ENCODE measurements at regions not wholly inside any gene's neighbourhood (a gene's known extent, or its start where the extent isn't known, plus 50 kb on each side); places are given as distances from the start of the nearest gene placed in this dataset.

DNA sequence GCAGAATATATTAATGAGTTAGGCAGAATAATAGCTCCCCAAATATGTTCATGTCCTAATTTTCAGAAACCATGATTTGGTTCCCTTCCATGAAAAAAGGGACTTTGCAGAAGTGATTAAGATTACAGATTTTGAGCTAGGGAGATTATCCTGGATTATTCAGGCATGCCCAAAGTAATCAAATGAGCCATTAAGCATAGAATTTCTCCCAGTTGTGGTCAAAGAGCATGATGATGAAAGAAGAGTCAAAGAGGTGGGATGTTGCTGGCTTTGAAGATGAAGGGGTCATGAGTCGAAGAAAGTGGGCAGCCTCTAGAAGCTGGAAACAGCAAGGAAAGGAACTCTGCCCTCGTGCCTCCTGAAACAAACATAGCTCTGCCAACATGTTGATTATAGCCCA, 254.2 kb upstream of the CDIN1 start:
- in situ Hi-C loops (cut with MboI; ENCODE audit: low sequenced_read_pairs): no loop called here

DNA sequence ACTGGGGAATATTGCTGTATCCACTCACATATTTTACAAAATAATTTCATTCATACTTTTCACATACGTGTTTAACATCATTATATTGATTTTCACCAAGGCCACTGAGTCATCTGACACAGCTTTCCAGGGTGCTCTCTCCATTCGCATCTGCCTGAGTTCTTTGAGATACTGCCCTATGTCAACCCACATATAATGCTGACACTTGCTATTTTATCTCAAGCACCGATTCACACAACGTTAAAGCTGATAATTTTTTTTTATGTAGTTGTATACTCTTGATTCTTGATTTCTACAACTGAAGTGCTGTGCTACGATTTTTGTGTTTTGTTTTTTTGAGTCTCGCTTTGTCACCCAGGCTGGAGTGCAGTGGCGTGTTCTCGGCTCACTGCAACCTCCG, 249.8 kb upstream of the CDIN1 start:
- in situ Hi-C loops (cut with MboI; ENCODE audit: low sequenced_read_pairs): no loop called here
- Histone ChIP-seq H3K27me3 (ENCODE audit: low read depth) (no peaks in the 10 kb centered on the region), H3K4me1 (peaks cover 6% of the 10 kb centered on the region), H3K9me3 (no peaks in the 10 kb centered on the region), H3K4me3 (no peak overlapping the region), H3K36me3 (replicated peaks) (no peaks in the 10 kb centered on the region)
- no peak for DNase-seq (ENCODE audit: low spot score in 2 of 2)

More for the DNA sequence above, 254.2 kb upstream of the CDIN1 start:
- no peaks in the 10 kb centered on the region for H3K4me1 ChIP-seq
- H3K9me3 ChIP-seq: no peaks in the 10 kb centered on the region
- H3K36me3 ChIP-seq (replicated peaks): no peaks in the 10 kb centered on the region
- no peak overlapping the region for H3K4me3 ChIP-seq
- no peak for DNase-seq (ENCODE audit: low spot score in 2 of 2)
- H3K27me3 ChIP-seq (ENCODE audit: low read depth): no peaks in the 10 kb centered on the region

DNA sequence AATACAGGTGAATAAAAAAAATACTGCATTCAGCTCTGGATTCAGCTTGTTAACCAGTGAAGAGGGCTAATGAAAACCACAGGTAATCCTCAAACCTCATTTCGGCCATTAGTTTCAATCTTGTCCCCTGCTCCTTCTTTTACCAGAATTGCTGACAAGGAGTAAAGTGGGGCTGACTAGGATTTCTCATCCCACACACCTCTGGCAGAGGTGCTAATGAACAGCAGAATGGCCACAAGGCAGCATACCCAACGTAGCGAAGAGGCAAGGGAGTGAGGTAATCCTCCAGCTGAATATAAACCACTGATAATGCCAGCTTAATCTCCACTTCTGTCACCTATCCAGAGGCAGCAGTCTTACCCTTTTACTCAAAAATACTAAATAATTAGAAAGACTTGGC, 248.8 kb upstream of the CDIN1 start:
- Histone ChIP-seq H3K9me3 (no peaks in the 10 kb centered on the region), H3K27me3 (ENCODE audit: low read depth) (no peaks in the 10 kb centered on the region), H3K4me3 (no peak overlapping the region), H3K36me3 (replicated peaks) (no peaks in the 10 kb centered on the region), H3K4me1 (peaks cover 6% of the 10 kb centered on the region)
- DNase-seq (ENCODE audit: low spot score in 2 of 2): no peak
- in situ Hi-C loops (cut with MboI; ENCODE audit: low sequenced_read_pairs): no loop called here

DNA sequence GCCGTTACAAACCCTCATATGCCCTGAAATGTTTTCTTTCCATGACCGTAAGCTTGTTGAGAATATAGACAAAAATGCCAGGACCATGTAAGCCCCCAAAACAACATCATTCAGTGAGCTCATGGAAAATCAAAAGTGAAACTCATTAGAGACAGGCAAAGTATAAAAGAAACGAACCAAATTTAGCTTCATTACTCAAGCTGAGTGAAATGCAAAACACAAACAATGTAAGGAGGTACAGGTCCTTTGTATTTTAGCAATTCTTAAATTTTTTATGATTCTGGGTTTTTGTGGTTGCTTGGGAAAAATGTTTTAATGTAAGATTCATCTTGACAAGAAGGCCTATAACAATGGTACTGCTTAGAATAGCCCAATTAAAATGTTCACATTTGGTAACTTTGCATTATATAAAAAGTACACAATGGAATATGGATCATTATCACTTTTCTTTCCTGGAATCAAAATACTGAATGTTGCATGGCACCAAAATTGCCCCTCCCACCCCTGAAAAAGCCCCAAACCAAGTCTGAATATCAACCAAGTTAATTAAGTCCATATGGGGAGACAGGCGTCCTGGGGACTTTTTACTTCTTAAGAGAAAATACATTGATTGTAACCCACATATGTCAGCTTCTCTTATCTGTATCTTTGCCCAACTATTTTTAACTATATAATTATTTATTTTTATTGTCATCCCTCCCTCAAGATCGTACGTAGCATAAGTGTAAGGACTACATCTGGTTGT, 247.7 kb upstream of the CDIN1 start:
- in situ Hi-C loops (cut with MboI; ENCODE audit: low sequenced_read_pairs): no loop called here

DNA sequence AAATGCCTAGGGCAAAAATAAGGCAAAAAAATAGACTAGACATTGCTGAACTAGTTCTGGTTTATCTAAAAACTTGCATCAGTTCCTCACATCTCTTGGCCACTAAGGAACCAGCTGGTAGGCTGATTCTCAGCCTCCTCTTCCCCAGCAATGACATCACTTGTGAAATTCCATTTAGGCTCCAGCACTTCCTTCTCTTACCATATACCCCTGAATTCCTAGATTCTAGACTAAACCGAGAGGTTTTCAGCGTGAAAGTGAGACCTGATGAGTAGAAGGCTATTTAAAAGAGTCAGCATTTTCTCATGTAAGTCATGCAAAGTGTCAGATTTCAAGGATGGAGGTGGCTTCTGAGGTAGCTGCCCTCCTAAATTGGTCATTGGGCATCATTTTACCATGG, 247.1 kb upstream of the CDIN1 start:
- no peak overlapping the region for H3K4me3 ChIP-seq
- no peaks in the 10 kb centered on the region for H3K27me3 ChIP-seq (ENCODE audit: low read depth)
- no peak for DNase-seq (ENCODE audit: low spot score in 2 of 2)
- H3K36me3 ChIP-seq (replicated peaks): no peaks in the 10 kb centered on the region
- peaks cover 6% of the 10 kb centered on the region for H3K4me1 ChIP-seq
- in situ Hi-C loops (cut with MboI; ENCODE audit: low sequenced_read_pairs): no loop called here
- H3K9me3 ChIP-seq: no peaks in the 10 kb centered on the region

More for the DNA sequence above, 247.7 kb upstream of the CDIN1 start:
- no peak for DNase-seq (ENCODE audit: low spot score in 2 of 2)
- Histone ChIP-seq H3K27me3 (ENCODE audit: low read depth) (no peaks in the 10 kb centered on the region), H3K9me3 (no peaks in the 10 kb centered on the region), H3K4me3 (no peak overlapping the region), H3K36me3 (replicated peaks) (no peaks in the 10 kb centered on the region), H3K4me1 (peaks cover 6% of the 10 kb centered on the region)

DNA sequence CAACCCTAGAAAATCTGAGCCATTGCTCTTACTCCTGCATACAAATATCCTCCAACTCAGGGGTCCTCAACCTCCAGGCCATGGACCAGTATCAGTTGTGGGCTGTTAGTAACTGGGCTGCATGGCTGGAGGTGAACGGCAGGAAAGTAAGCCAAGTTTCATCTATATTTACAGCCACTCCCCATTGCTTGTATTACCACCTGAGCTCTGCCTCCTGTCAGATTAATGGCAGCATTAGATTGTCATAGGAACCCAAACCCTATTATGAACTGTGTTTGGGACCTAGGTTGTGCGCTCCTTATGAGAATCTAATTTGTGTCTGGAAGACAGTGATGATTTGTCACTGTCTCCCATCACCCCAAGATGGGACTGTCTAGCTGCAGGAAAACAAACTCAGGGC, 246.5 kb upstream of the CDIN1 start:
- Histone ChIP-seq H3K9me3 (no peaks in the 10 kb centered on the region), H3K27me3 (ENCODE audit: low read depth) (no peaks in the 10 kb centered on the region), H3K4me1 (peaks cover 6% of the 10 kb centered on the region), H3K4me3 (no peak overlapping the region), H3K36me3 (replicated peaks) (no peaks in the 10 kb centered on the region)
- DNase-seq (ENCODE audit: low spot score in 2 of 2): no peak
- in situ Hi-C loops (cut with MboI; ENCODE audit: low sequenced_read_pairs): no loop called here

DNA sequence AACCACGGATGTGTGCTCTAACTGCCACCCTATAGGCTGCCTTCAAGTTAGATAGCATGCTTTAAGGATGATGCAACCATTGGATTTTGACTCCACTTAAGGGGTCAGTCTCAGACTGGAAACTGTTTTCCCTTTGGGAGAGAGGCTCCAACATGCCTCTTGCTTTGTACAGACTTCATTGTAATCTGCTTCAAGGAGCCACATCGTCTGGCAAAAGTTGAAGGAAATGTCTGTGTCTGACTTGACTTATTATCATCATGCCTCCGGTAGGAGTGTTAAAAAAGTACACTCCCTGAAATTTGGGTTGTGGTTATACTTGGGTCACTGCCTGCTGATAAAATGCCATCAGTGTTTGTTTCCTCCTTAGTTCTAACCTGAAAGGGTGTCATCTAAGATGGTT, 245.4 kb upstream of the CDIN1 start:
- Histone ChIP-seq H3K4me1 (peaks cover 6% of the 10 kb centered on the region), H3K27me3 (ENCODE audit: low read depth) (no peaks in the 10 kb centered on the region), H3K36me3 (replicated peaks) (no peaks in the 10 kb centered on the region), H3K9me3 (no peaks in the 10 kb centered on the region), H3K4me3 (no peak overlapping the region)
- in situ Hi-C loops (cut with MboI; ENCODE audit: low sequenced_read_pairs): no loop called here
- no peak for DNase-seq (ENCODE audit: low spot score in 2 of 2)

DNA sequence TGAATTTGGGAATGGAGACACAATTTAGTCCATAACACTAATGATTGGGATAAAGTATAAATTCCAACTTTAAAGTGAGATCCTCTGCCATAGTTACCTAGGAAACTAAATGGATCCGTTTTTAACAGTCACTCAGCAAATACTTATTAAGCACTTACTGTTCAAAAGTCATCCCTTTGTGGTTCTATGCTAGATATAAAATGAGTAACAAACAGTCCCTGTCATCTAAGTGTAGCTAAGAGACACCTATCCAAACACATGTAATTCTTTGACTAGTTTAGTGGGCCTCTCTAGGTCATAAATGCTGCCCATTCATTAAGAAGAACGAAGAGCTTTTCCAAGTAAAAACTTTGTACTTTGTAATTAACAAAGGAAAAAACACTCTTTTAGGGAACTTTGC, 244.2 kb upstream of the CDIN1 start:
- no peak for DNase-seq (ENCODE audit: low spot score in 2 of 2)
- no peaks in the 10 kb centered on the region for H3K36me3 ChIP-seq (replicated peaks)
- in situ Hi-C loops (cut with MboI; ENCODE audit: low sequenced_read_pairs): no loop called here
- no peaks in the 10 kb centered on the region for H3K27me3 ChIP-seq (ENCODE audit: low read depth)
- no peaks in the 10 kb centered on the region for H3K9me3 ChIP-seq
- no peak overlapping the region for H3K4me3 ChIP-seq
- peaks cover 6% of the 10 kb centered on the region for H3K4me1 ChIP-seq

DNA sequence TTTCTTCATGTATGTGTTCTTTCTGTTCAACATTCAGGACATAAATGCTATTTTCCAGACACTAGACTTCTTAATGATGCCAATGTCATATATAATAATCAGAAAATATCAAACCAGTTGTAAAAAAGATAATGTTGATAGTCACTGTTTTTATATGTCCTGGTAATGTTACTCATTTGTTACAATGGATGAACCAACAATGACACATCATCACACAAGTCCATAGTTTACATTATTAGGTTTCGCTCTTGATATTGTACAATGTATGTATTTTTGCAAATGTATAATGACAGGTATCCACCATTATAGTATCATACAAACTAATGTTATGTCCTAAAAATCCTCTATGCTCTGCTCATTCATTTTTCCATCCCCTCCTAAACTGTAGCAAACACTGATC, 243.8 kb upstream of the CDIN1 start:
- peaks cover 6% of the 10 kb centered on the region for H3K4me1 ChIP-seq
- no peak for DNase-seq (ENCODE audit: low spot score in 2 of 2)
- H3K27me3 ChIP-seq (ENCODE audit: low read depth): no peaks in the 10 kb centered on the region
- no peak overlapping the region for H3K4me3 ChIP-seq
- no peaks in the 10 kb centered on the region for H3K9me3 ChIP-seq
- in situ Hi-C loops (cut with MboI; ENCODE audit: low sequenced_read_pairs): no loop called here
- no peaks in the 10 kb centered on the region for H3K36me3 ChIP-seq (replicated peaks)

DNA sequence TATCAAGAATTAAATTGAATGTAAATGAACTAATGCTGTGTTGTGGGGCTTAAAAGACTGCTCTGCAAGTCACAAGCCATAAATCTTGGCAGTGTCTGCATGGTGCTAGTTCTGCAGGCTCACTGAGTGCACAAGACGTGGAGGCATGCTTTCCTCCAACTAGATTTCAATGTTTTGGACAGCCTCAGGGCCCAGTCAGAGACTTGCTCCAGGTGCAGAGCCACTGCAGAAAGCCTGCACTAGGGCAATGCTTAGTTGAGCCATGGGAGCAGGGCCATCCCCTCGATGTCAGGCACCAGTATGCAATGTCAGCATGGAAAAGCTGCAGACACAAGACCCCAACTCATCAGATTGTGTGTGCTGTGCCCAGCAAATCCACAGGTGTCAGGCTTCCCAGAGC, 234.5 kb upstream of the CDIN1 start:
- no peak overlapping the region for H3K4me3 ChIP-seq
- in situ Hi-C loops (cut with MboI; ENCODE audit: low sequenced_read_pairs): no loop called here
- H3K4me1 ChIP-seq: no peaks in the 10 kb centered on the region; the same call in 1 of the 2 replicates
- no peak for DNase-seq (ENCODE audit: low spot score in 2 of 2)
- no peaks in the 10 kb centered on the region for H3K27me3 ChIP-seq (ENCODE audit: low read depth)
- no peaks in the 10 kb centered on the region for H3K9me3 ChIP-seq
- H3K36me3 ChIP-seq (replicated peaks): no peaks in the 10 kb centered on the region

DNA sequence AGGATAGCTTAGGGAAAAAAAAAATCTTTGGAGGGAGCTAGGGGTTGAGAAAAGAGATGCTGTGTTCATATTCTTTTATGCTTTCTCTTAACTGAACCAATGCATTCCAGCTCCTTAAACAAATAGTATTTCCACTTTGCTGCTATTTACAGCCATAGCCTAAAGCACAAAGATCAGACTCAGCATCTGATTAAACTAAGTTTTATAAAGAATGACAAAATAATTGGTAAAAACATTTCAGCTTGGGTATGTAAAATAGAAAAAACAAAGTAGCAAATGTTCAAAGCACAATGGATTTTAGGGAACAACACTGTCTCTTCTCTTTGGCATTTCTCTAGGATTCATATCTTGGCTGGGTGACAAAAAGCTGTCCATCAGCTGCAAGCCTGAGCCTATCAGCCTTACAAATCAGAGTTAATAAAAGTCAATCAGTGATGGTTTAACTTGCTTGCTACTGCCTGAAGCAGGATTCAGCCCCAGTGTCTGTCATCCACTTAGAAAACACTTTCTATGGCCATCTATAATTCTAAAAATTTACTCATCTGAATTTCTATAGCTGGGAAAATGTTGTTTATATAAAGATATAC, 232.1 kb upstream of the CDIN1 start:
- Histone ChIP-seq H3K4me3 (no peak overlapping the region), H3K4me1 (no peaks in the 10 kb centered on the region; the same call in 1 of the 2 replicates), H3K9me3 (no peaks in the 10 kb centered on the region), H3K27me3 (ENCODE audit: low read depth) (no peaks in the 10 kb centered on the region), H3K36me3 (replicated peaks) (no peaks in the 10 kb centered on the region)
- DNase-seq (ENCODE audit: low spot score in 2 of 2): peak in 1 of 2 experiments; percentile 20
- in situ Hi-C loops (cut with MboI; ENCODE audit: low sequenced_read_pairs): no loop called here

DNA sequence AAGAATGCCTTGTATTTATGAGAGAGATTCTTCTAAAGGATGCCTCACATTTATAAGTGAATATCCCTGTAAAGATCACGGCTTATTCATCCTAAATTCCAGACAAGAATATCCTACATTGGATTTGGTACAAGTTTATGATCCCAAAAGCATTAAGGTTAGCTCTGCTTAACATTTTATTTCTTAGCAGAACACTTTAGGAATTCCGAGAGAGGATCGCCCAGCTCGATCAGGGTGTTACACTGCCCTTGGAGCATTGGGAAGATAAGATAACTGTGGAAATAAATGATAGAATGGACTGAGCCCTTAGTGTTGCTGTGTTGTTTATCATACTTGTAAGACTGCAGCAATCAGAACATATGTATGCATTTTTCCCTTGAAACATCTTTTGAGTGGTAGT, 223.0 kb upstream of the CDIN1 start:
- in situ Hi-C loops (cut with MboI; ENCODE audit: low sequenced_read_pairs): no loop called here
- no peaks in the 10 kb centered on the region for H3K4me1 ChIP-seq
- H3K36me3 ChIP-seq (replicated peaks): no peaks in the 10 kb centered on the region
- H3K9me3 ChIP-seq: no peaks in the 10 kb centered on the region
- DNase-seq (ENCODE audit: low spot score in 2 of 2): no peak
- no peak overlapping the region for H3K4me3 ChIP-seq
- H3K27me3 ChIP-seq (ENCODE audit: low read depth): no peaks in the 10 kb centered on the region

DNA sequence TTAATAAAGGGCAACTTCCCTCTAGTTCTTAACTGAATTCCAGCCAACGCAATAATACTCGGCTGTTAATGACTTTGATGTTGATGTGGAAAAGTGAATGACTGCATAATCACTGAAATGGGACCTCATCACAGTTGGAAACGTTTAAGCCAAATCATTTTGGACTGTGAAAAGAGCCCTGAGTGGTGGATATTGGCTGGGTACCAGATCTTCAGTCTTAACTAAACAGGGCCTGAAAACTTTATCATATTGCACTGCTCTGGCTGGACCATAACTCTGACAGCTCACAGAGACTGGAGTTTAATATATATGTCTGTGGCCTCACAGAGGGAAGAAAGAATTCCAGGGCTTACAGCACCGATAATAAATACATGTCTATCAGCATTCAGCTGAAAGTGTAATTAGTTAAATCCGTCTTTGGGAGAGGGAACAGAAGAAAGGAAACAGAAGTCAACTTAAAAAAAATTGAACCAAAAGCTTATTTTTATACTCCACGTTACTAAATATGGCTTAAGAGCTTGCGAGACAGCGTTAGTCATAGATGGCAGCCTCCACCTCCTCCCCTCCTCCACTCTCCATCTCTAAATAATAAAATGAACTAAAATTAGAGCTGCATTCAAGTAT, 222.3 kb upstream of the CDIN1 start:
- Histone ChIP-seq H3K9me3 (no peaks in the 10 kb centered on the region), H3K27me3 (ENCODE audit: low read depth) (no peaks in the 10 kb centered on the region), H3K4me3 (no peak overlapping the region), H3K4me1 (no peaks in the 10 kb centered on the region), H3K36me3 (replicated peaks) (no peaks in the 10 kb centered on the region)
- no peak for DNase-seq (ENCODE audit: low spot score in 2 of 2)
- in situ Hi-C loops (cut with MboI; ENCODE audit: low sequenced_read_pairs): no loop called here

DNA sequence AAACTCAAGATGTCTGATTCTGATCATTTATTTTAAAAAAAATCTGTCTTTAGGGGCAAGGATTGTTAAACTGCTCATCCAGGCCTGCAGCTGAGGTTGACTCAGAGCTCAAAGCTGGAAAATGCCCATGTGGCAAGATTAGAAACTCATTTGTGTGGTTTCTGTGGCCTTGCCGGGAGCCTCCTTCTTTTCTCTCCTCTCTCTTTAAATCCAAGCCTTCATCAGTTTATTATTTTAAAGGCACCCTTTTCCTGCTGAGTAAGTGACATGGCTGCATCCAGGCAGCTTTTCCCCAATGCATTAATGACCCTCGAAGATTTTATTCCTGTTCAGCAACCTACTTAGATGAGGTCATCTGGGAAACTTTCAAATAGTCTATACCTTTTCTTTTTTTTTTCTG, 221.3 kb upstream of the CDIN1 start:
- no peak for DNase-seq (ENCODE audit: low spot score in 2 of 2)
- in situ Hi-C loops (cut with MboI; ENCODE audit: low sequenced_read_pairs): no loop called here

More for the DNA sequence above, 221.3 kb upstream of the CDIN1 start:
- Histone ChIP-seq H3K4me1 (no peaks in the 10 kb centered on the region), H3K27me3 (ENCODE audit: low read depth) (no peaks in the 10 kb centered on the region), H3K36me3 (replicated peaks) (no peaks in the 10 kb centered on the region), H3K4me3 (no peak overlapping the region), H3K9me3 (no peaks in the 10 kb centered on the region)

Measured in HAP-1 (cell line).